A673 (cell line): ENCODE measurements at regions not wholly inside any gene's neighbourhood (a gene's known extent, or its start where the extent isn't known, plus 50 kb on each side); places are given as distances from the start of the nearest gene placed in this dataset.

Experiments used
- BruUV-seq: library from RNA; stranded (reverse); fragments of 400-500 nt; replicated peaks from 2 replicates; lab custom pipeline; 2021; lab: Mats Ljungman, UMichigan
- CTCF ChIA-PET: fragments of 300-600 bp; sonication (Branson Sonifier 250); formaldehyde crosslinking; loops from one replicate; lab custom pipeline; 2022; ENCODE audit warnings: antibody characterized with exemption; lab: Charles Lee
- POLR2A ChIA-PET: fragments of 300-600 bp; sonication (Branson Sonifier 250); formaldehyde crosslinking; loops from one replicate; lab custom pipeline; 2022; ENCODE audit warnings: antibody characterized with exemption; ENCODE audit not compliant: low non-redundant PET; lab: Charles Lee
- DNase-seq: peaks from one replicate; pipeline ENCODE4 v3.0.0-alpha.2; 2015; ENCODE audit warnings: low spot score
- H3K27ac ChIP-seq: fragments of 200-600 bp; sonication (generic); 2 replicates; pipeline ENCODE4 v1.5.1; 2016; ENCODE audit warnings: mixed run types, low read depth, mild to moderate bottlenecking, mixed read lengths, antibody characterized with exemption, low read length; ENCODE audit not compliant: poor library complexity, severe bottlenecking
- H3K27me3 ChIP-seq: fragments of 200-600 bp; sonication (generic); replicated peaks from 2 replicates; pipeline ENCODE4 v1.6.1; 2017; ENCODE audit warnings: mixed run types, low read depth, mild to moderate bottlenecking, mixed read lengths, antibody characterized with exemption, low read length; ENCODE audit not compliant: insufficient read depth, poor library complexity
- H3K36me3 ChIP-seq: fragments of 200-600 bp; sonication (generic); 2 replicates; pipeline ENCODE4 v1.6.1; 2016; ENCODE audit warnings: mixed run types, mild to moderate bottlenecking, mixed read lengths, antibody characterized with exemption, low read length; ENCODE audit not compliant: insufficient read depth, poor library complexity, severe bottlenecking
- H3K4me1 ChIP-seq: fragments of 200-600 bp; sonication (generic); 2 replicates; pipeline ENCODE4 v1.6.1; 2017; ENCODE audit warnings: mixed run types, mild to moderate bottlenecking, mixed read lengths, antibody characterized with exemption, low read length; ENCODE audit not compliant: insufficient read depth, poor library complexity, severe bottlenecking
- H3K4me3 ChIP-seq: fragments of 200-600 bp; sonication (generic); 2 replicates; pipeline ENCODE4 v1.5.1; 2016; ENCODE audit warnings: low read depth, mixed run types, mild to moderate bottlenecking, mixed read lengths, low read length; ENCODE audit not compliant: poor library complexity, severe bottlenecking
- H3K9me3 ChIP-seq: fragments of 200-600 bp; sonication (generic); 2 replicates; pipeline ENCODE4 v1.6.1; 2016; ENCODE audit warnings: mixed run types, low read depth, mild to moderate bottlenecking, mixed read lengths, antibody characterized with exemption, low read length; ENCODE audit not compliant: poor library complexity, severe bottlenecking
- EZH2 ChIP-seq: fragments of 200-600 bp; sonication (generic); IDR thresholded peaks from 2 replicates; pipeline ENCODE4 v1.6.1; 2017; ENCODE audit warnings: borderline replicate concordance, low read depth, mild to moderate bottlenecking, mixed read lengths, antibody characterized with exemption, low read length; ENCODE audit not compliant: poor library complexity, severe bottlenecking
- intact Hi-C: fragments of 100-400 bp; cut with micrococcal nuclease; formaldehyde crosslinking; loops from one replicate; pipeline ENCODE4 v1.10.0; 2022; ENCODE audit not compliant: unreplicated experiment
- TF ChIP-seq, protein P1 (sequence below): fragments of 300-800, 200-600 bp; sonication (generic); conservative IDR thresholded peaks from 2 replicates; pipeline ENCODE4 v1.5.1; 2017; ENCODE audit warnings: low read depth, mild to moderate bottlenecking, antibody characterized with exemption, low read length, moderate library complexity, mixed read lengths

DNA sequence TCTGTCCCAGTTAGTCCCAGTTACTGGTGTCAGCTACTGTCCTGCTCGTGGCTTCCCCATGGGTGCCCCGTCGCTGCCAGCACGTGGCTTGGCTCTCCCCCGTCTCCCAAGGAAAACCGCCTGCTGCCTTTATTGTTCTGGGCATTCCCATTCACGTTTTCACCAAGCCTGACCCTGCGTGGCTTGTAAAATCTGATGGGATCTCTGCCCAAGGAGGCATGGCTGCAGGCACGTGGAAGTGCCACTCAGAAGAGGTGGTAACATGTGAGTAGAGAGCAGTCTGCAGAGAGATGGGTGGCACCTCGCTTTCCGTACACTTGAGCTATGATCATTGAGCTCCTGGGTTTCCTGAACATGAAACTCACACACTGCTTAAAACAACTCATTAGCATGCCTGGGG is 429.2 kb upstream of the KLF4 start:
- Histone ChIP-seq H3K27ac (no peak overlapping the region), H3K36me3 (no peaks in the 10 kb centered on the region), H3K9me3 (peaks cover 6% of the 10 kb centered on the region), H3K27me3 (no peaks in the 10 kb centered on the region), H3K4me3 (no peak overlapping the region), H3K4me1 (no peaks in the 10 kb centered on the region)
- ChIA-PET CTCF (no interaction called here), POLR2A (no interaction called here)
- BruUV-seq, result no TSS peak
- TF ChIP-seq, protein P1, sequence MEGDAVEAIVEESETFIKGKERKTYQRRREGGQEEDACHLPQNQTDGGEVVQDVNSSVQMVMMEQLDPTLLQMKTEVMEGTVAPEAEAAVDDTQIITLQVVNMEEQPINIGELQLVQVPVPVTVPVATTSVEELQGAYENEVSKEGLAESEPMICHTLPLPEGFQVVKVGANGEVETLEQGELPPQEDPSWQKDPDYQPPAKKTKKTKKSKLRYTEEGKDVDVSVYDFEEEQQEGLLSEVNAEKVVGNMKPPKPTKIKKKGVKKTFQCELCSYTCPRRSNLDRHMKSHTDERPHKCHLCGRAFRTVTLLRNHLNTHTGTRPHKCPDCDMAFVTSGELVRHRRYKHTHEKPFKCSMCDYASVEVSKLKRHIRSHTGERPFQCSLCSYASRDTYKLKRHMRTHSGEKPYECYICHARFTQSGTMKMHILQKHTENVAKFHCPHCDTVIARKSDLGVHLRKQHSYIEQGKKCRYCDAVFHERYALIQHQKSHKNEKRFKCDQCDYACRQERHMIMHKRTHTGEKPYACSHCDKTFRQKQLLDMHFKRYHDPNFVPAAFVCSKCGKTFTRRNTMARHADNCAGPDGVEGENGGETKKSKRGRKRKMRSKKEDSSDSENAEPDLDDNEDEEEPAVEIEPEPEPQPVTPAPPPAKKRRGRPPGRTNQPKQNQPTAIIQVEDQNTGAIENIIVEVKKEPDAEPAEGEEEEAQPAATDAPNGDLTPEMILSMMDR, result no peak
- no peak for TF ChIP-seq EZH2
- intact Hi-C loops, result no loop called here
- DNase-seq, result no peak

DNA sequence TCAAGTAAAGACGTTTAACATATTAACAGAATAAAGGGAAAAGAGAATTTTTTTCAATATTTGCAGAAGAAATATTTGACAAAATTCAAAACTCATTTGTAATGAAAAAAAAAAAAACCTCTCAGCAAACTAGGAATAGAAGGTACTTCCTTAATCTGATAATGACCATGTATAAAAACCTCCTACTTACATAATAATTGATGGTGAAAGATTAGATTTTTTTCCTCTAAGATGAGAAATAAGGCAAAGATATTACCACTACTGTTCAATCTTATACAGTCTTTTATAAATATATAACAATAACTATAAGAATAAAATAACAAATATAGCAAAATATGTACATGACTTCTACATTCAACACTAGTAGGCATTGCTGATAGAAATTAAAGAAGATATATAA is 424.6 kb upstream of the KLF4 start:
- H3K27ac ChIP-seq, result no peak overlapping the region
- TF ChIP-seq, protein P1, result no peak
- TF ChIP-seq EZH2, result no peak
- peaks cover 6% of the 10 kb centered on the region for H3K9me3 ChIP-seq
- DNase-seq, result no peak
- no peak overlapping the region for H3K4me3 ChIP-seq
- no peaks in the 10 kb centered on the region for H3K27me3 ChIP-seq
- intact Hi-C loops, result no loop called here
- H3K36me3 ChIP-seq, result no peaks in the 10 kb centered on the region
- BruUV-seq, result no TSS peak
- H3K4me1 ChIP-seq, result no peaks in the 10 kb centered on the region
- ChIA-PET CTCF (no interaction called here), POLR2A (no interaction called here)

DNA sequence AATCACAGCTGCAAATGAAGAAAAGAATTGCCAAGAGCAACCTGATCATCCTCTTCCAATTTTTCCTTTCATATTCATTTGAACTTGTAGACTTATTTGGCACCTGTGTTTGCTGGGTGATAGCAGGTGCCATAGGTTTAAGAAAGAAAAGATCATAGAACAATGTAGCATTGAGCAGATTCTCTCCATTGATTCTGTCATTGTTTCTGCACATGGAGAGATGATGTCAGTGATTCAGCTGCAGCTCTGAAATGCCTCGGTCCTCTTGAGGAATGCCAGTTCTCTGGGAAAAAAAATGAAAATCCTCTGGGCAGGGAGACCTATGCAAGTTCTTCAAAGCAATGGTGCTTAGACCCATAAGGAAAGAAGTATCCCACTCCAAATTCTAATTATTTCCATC is 418.1 kb upstream of the KLF4 start:
- ChIA-PET POLR2A (no interaction called here), CTCF (no interaction called here)
- no peaks in the 10 kb centered on the region for H3K36me3 ChIP-seq
- no peak for DNase-seq
- H3K4me3 ChIP-seq, result no peak overlapping the region
- H3K27me3 ChIP-seq, result no peaks in the 10 kb centered on the region
- no TSS peak for BruUV-seq
- intact Hi-C loops, result no loop called here
- peaks cover 5% of the 10 kb centered on the region for H3K9me3 ChIP-seq
- H3K4me1 ChIP-seq, result no peaks in the 10 kb centered on the region
- TF ChIP-seq, protein P1, result no peak
- no peak for TF ChIP-seq EZH2
- H3K27ac ChIP-seq, result no peak overlapping the region
